Chondrocyte (in vitro differentiated cells): ENCODE measurements at regions not wholly inside any gene's neighbourhood (a gene's known extent, or its start where the extent isn't known, plus 50 kb on each side); places are given as distances from the start of the nearest gene placed in this dataset.
"Not testable (repeated sequence)": the region's sequence is repeated elsewhere in the genome, so short reads cannot be mapped to it uniquely, and the experiment has no call there.

Experiments
- DNase-seq: peaks from one replicate; pipeline ENCODE4 v3.0.0; 2021; ENCODE audit warnings: mixed read lengths, low spot score
- H3K27ac Mint-ChIP-seq: one replicate; pipeline ENCODE4 v1.8.0; 2021; ENCODE audit warnings: mild to moderate bottlenecking, moderate library complexity, mixed read lengths; ENCODE audit not compliant: unreplicated experiment
- H3K27me3 Mint-ChIP-seq: 2 replicates; pipeline ENCODE4 v1.8.0; 2021; ENCODE audit warnings: low read depth, mixed read lengths
- H3K36me3 Mint-ChIP-seq: 2 replicates; pipeline ENCODE4 v1.8.0; 2021; ENCODE audit warnings: low read depth, mixed read lengths
- H3K4me1 Mint-ChIP-seq: 2 replicates; pipeline ENCODE4 v1.8.0; 2021; ENCODE audit warnings: low read depth, mild to moderate bottlenecking, mixed read lengths
- H3K4me3 Mint-ChIP-seq: one replicate; pipeline ENCODE4 v1.8.0; 2021; ENCODE audit warnings: mild to moderate bottlenecking, moderate library complexity, mixed read lengths; ENCODE audit not compliant: unreplicated experiment
- H3K9me3 Mint-ChIP-seq: 2 replicates; pipeline ENCODE4 v1.8.0; 2021; ENCODE audit warnings: low read depth, mixed read lengths
- CTCF ChIP-seq: fragments of 200-600 bp; sonication (generic); IDR thresholded peaks from 2 replicates; pipeline ENCODE4 v1.5.0; 2021; ENCODE audit warnings: antibody characterized with exemption, mild to moderate bottlenecking, moderate library complexity

DNA sequence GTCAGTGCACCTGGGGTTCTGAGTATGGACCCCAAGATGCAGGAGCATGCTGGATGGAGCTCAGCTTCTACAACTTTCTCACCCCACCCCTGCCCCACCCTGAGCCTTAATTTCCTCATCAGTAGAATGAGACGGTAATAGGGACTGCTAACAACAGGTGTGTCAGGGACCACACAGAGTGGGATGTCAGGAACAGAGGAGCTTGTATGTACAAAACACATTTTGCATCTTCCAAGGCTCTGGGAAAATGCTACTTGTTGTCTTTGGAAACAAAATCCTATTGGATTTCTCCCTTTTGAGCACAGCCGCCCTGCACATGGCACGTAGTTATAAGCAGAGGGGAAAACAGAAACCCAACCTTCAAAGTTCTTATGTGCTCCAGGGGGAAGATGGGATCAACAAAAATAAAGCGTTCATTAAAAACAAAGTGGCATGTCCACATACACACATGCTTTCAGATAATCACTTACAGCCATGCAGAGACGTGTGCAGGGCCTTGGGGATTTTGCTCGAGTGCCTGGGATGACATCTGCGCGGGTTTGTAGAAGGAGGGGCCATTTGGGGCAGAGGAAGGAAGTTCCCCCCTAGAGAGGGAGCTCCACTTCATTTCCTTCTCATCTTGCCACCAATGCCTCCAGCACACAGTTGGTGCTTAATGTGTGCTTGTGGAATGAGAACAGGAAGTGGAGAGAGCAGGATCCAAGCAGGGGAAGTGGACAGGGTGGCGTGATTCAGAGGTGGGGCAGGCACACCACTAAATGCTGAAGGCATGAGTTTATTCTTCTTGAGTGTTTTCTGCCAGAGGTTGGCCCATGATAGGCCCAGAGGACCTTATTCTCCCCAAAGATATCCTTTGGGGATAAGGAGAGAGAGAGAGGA, 138.9 kb downstream of the SMIM20 start:
- Mint-ChIP-seq H3K4me3 (no peak overlapping the region), H3K9me3 (no peaks in the 10 kb centered on the region), H3K27ac (no peak overlapping the region), H3K27me3 (peaks cover 7% of the 10 kb centered on the region), H3K4me1 (peaks cover 13% of the 10 kb centered on the region), H3K36me3 (no peaks in the 10 kb centered on the region)
- no peak for DNase-seq
- TF ChIP-seq CTCF = no peak

- no peak for TF ChIP-seq CTCF
- DNase-seq = no peak
- Mint-ChIP-seq H3K27me3 (peaks cover 7% of the 10 kb centered on the region), H3K36me3 (no peaks in the 10 kb centered on the region), H3K9me3 (no peaks in the 10 kb centered on the region), H3K4me1 (peaks cover 11% of the 10 kb centered on the region), H3K27ac (no peak overlapping the region), H3K4me3 (no peak overlapping the region)
Measured at GRCh38 chr4:26053761-26054160, 139.7 kb downstream of the SMIM20 start.

- Mint-ChIP-seq H3K4me1 (peaks cover 6% of the 10 kb centered on the region), H3K9me3 (no peaks in the 10 kb centered on the region), H3K4me3 (no peak overlapping the region), H3K36me3 (no peaks in the 10 kb centered on the region), H3K27ac (no peak overlapping the region), H3K27me3 (peaks cover 7% of the 10 kb centered on the region)
- TF ChIP-seq CTCF = no peak
- DNase-seq = no peak
Measured at GRCh38 chr4:26055855-26056254, 141.8 kb downstream of the SMIM20 start.

DNA sequence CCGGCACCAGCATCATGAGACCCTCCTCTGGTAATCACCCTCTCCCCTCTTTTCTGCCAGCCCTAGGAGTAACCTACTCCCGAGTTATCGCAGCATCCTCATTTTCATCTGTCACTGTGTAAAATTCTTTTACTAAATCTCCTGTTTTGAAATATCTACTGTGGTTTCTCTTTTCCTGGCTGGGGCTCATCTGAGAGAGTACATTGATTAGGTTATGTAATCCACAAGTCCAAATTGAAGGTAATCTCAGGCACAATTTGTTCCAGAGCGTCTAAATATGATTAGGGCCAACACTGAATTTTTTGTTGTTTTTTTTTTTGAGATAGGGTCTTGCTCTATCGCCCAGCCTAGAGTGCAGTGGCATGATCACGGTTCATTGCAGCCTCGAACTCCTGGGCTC, 142.4 kb downstream of the SMIM20 start:
- peaks cover 7% of the 10 kb centered on the region for H3K27me3 Mint-ChIP-seq
- no peak for DNase-seq
- no peak for TF ChIP-seq CTCF
- no peaks in the 10 kb centered on the region for H3K9me3 Mint-ChIP-seq
- no peak overlapping the region for H3K27ac Mint-ChIP-seq
- no peaks in the 10 kb centered on the region for H3K36me3 Mint-ChIP-seq
- H3K4me3 Mint-ChIP-seq = no peak overlapping the region
- H3K4me1 Mint-ChIP-seq = peaks cover 6% of the 10 kb centered on the region

DNA sequence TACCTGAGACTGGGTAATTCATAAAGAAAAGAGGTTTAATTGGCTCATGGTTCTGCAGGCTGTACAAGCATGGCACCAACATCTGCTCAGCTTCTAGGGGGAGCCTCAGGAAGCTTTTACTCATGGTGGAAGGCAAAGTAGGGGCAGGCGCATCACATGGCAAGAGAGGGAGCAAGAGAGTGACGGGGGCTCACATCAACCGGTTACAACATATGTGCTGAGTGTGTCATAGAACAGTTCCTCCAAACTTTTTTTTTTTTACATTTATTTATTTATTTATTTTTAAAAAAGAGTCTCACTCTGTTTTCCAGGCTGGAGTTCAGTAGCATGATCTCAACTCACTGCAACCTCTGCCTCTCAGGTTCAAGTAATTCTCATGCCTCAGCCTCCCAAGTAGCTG, 143.8 kb downstream of the SMIM20 start:
- DNase-seq, H3K4me1 Mint-ChIP-seq, H3K36me3 Mint-ChIP-seq, H3K27ac Mint-ChIP-seq, H3K9me3 Mint-ChIP-seq, H3K4me3 Mint-ChIP-seq, H3K27me3 Mint-ChIP-seq: not testable (repeated sequence)

DNA sequence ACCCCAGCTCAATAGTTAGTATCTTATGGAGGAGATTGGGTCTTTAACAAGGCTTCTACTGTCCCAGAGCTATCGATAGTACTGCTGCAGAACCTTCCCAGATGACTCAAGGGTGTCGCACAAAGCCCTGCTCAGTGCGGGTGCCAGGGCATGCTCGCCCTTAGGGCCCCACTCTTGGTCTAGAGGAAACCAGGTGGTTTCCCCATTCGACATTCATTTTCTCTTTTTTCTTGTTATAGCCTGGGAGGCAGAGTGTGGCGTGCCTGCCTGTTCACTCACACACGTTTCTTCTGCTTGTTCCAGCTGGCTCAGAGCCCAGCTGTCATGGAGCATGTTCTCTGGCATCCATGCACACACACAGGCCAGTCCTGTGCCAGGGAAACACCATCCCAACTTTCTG, 144.5 kb downstream of the SMIM20 start:
- no peaks in the 10 kb centered on the region for H3K9me3 Mint-ChIP-seq
- no peaks in the 10 kb centered on the region for H3K36me3 Mint-ChIP-seq
- H3K4me3 Mint-ChIP-seq = no peak overlapping the region
- TF ChIP-seq CTCF = no peak
- peaks cover 7% of the 10 kb centered on the region for H3K27me3 Mint-ChIP-seq
- H3K4me1 Mint-ChIP-seq = peaks cover 10% of the 10 kb centered on the region
- DNase-seq = no peak
- no peak overlapping the region for H3K27ac Mint-ChIP-seq
